Cardiac muscle cell (in vitro differentiated cells and primary cell): ENCODE measurements at regions not wholly inside any gene's neighbourhood (a gene's known extent, or its start where the extent isn't known, plus 50 kb on each side); places are given as distances from the start of the nearest gene placed in this dataset.

Experiments
- DNase-seq, 2 donors: peaks; one replicate each; pipeline versions ENCODE4 v3.0.0 to v3.0.0-alpha.2; 2010 to 2017; ENCODE audit warnings: low read depth in 1 of 2, low spot score in 1 of 2
- H3K27ac ChIP-seq: fragments of 200-600 bp; sonication (generic); 2 replicates; pipeline ENCODE4 v1.5.1; 2016
- H3K27me3 ChIP-seq: fragments of 200-600 bp; sonication (generic); 2 replicates; pipeline ENCODE4 v1.6.0; 2016; ENCODE audit warnings: control low read depth
- H3K36me3 ChIP-seq: fragments of 200-600 bp; sonication (generic); 2 replicates; pipeline ENCODE4 v1.5.1; 2016; ENCODE audit warnings: control low read depth
- H3K4me1 ChIP-seq: fragments of 200-600 bp; sonication (generic); 2 replicates; pipeline ENCODE4 v1.8.1; 2017; ENCODE audit warnings: low read depth, mild to moderate bottlenecking, mixed run types
- H3K4me3 ChIP-seq: fragments of 200-600 bp; sonication (generic); 2 replicates; pipeline ENCODE4 v1.5.1; 2016; ENCODE audit warnings: mild to moderate bottlenecking
- H3K9me3 ChIP-seq: fragments of 200-600 bp; sonication (generic); 2 replicates; pipeline ENCODE4 v1.5.1; 2017; ENCODE audit warnings: low read depth, mild to moderate bottlenecking, control low read depth
- CTCF ChIP-seq: IDR thresholded peaks from 2 replicates; pipeline ENCODE4 v1.5.1; 2012; ENCODE audit warnings: low read depth, mild to moderate bottlenecking, low read length

- TF ChIP-seq CTCF, result no peak
- H3K27me3 ChIP-seq, result no peaks in the 10 kb centered on the region
- no peaks in the 10 kb centered on the region for H3K9me3 ChIP-seq
- H3K4me3 ChIP-seq, result no peak overlapping the region
- peak in 1 of 2 donors; percentile 17 for DNase-seq
- H3K36me3 ChIP-seq, result no peaks in the 10 kb centered on the region
- no peak overlapping the region for H3K27ac ChIP-seq
- no peaks in the 10 kb centered on the region for H3K4me1 ChIP-seq
Observed at GRCh38 chr13:107827840-107828549, 387.3 kb downstream of the LIG4 start.

DNA sequence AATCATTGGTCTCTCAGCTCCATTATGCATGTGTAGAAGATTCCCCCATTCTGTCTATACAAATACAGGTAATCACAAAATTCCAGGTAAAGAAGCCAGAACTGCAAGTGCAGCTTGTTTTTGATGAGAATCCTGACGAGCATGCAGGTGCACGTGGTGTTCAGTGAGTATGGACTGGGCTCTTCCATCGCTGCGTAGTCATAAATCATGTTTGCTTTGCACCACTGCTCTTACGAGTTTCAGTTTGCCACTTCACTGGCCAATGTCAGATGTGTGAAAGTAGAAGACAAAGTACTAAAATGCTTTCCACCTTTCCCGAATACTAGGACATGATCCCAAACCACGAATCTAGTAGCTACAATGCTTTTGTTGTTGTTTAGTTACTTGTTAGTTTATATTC lies 390.7 kb downstream of the LIG4 start:
- no peak overlapping the region for H3K4me3 ChIP-seq
- DNase-seq, result no peak
- no peak overlapping the region for H3K27ac ChIP-seq
- H3K27me3 ChIP-seq, result no peaks in the 10 kb centered on the region
- H3K36me3 ChIP-seq, result no peaks in the 10 kb centered on the region
- H3K9me3 ChIP-seq, result no peaks in the 10 kb centered on the region
- TF ChIP-seq CTCF, result no peak
- H3K4me1 ChIP-seq, result no peaks in the 10 kb centered on the region

GRCh38 chr13:107822006-107822405 lies 393.3 kb downstream of the LIG4 start:
- no peaks in the 10 kb centered on the region for H3K36me3 ChIP-seq
- H3K4me3 ChIP-seq, result no peak overlapping the region
- no peaks in the 10 kb centered on the region for H3K9me3 ChIP-seq
- H3K27me3 ChIP-seq, result no peaks in the 10 kb centered on the region
- no peak for DNase-seq
- H3K4me1 ChIP-seq, result peaks cover 4% of the 10 kb centered on the region
- H3K27ac ChIP-seq, result no peak overlapping the region
- no peak for TF ChIP-seq CTCF

DNA sequence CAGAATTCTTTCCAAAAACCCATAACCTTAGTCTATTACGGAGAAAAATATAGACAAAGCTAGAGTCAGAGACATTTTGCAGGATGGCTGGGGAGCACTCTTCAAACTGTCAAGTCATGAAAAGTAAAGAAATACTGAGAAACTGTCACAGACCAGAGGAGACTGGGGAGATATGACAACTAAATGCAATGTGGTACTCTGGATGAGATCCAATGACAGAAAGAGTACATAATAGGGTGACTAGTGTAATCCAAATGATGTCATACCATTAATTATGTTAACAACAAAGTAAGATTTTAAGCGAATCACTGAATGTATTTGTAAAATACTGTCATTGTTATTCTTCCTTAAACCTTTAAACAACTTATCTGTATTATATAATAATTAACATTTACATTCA lies 393.8 kb downstream of the LIG4 start:
- H3K4me3 ChIP-seq, result no peak overlapping the region
- no peaks in the 10 kb centered on the region for H3K27me3 ChIP-seq
- no peaks in the 10 kb centered on the region for H3K36me3 ChIP-seq
- H3K4me1 ChIP-seq, result peaks cover 6% of the 10 kb centered on the region
- H3K9me3 ChIP-seq, result no peaks in the 10 kb centered on the region
- no peak for TF ChIP-seq CTCF
- no peak for DNase-seq
- no peak overlapping the region for H3K27ac ChIP-seq

DNA sequence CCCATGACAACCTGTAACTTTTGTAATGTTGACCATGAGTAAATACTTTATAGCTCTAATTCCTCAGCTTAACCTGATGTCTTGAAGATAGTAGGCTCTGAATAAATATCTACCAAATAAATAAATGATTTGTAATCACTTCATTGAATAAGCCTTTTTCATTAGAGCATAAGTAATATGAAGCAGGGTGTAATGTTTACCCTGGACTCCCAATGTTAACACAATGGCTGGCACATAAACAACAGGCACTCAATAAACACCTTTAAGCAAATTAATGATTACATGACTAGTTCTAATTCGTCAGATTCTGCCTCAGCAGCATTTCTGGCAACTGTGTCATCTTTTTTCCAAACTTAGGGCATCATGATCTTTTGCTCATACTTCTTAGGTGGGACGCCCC lies 396.3 kb downstream of the LIG4 start:
- H3K27ac ChIP-seq, result no peak overlapping the region
- no peak overlapping the region for H3K4me3 ChIP-seq
- DNase-seq, result no peak
- no peak for TF ChIP-seq CTCF
- H3K9me3 ChIP-seq, result no peaks in the 10 kb centered on the region
- no peaks in the 10 kb centered on the region for H3K27me3 ChIP-seq
- H3K36me3 ChIP-seq, result no peaks in the 10 kb centered on the region
- peaks cover 9% of the 10 kb centered on the region for H3K4me1 ChIP-seq
